GM18505 (cell line): ENCODE measurements at regions not wholly inside any gene's neighbourhood (a gene's known extent, or its start where the extent isn't known, plus 50 kb on each side); places are given as distances from the start of the nearest gene placed in this dataset.

Source experiments
- ATAC-seq: cut with Tn5 transposase; IDR thresholded peaks from one replicate; pipeline ENCODE4 v1.9.1; 2021; ENCODE audit not compliant: unreplicated experiment
- POLR2A ChIP-seq: IDR thresholded peaks from 4 replicates; pipeline ENCODE4 v1.6.1; 2011; ENCODE audit warnings: borderline replicate concordance; ENCODE audit not compliant: insufficient read depth, insufficient read length; ENCODE audit errors: extremely low read depth

DNA sequence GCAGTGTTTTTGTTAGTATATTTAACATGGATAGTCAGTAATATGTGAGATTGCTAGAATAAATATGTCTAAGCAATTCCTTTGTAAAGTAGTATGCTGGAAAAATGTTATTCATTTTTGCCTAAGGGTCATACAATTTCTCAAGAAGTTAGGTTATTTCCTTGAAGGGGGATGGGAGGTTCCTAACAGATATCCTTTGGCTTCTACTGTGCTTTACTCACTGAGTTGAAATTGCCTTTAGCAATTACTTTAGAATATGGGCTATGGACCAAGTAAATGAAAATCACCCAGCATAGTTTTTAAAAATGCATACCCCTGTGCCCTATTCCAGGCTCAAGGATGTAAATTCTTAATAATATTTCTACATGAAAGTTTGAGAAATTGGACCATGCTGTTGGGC, 1386.4 kb upstream of the SLC39A10 start:
- ATAC-seq, result no peak
- no peak for TF ChIP-seq POLR2A

DNA sequence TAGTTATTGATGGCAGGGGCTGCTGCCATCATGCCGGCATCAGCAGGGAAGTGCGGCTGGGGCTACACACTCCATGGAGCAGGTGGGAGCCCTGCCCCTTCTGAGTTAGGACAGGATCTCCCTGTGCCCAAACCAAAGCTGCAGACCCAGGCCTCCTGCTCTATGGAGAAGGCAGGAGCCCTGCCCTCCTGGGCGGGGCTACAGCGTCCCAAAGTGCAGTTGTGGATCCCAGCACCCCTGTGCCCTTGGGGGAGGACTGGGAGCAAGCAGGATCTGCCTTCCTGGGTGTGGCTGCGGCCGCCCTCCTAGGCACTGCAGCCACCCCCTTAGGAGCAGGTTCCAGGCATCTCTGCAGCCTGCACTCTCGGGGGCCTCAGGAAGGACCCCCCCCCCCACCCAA, 1392.4 kb upstream of the SLC39A10 start:
- TF ChIP-seq POLR2A, result no peak
- no peak for ATAC-seq

- TF ChIP-seq POLR2A, result no peak
- no peak for ATAC-seq
These were observed 1396.8 kb upstream of the SLC39A10 start for GRCh38 chr2:194260185-194260584.

DNA sequence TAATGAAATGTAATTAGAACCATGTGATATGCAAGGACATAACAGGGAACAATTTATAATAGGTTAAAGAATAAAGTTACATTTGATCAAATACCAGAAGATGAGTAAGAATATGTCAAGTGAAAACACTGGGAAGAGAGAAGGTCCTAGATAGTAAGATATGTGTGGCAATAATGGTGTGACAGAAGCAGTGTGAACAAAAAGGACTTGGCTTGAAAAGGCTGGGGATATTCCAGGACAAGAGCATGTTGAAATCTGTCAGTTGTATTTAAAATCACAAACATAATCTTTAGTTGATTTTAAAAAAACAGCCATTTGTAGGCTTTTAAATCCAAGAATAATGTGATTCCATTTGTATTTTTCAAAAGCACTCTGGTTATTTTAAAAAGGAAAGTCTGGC, 1399.9 kb upstream of the SLC39A10 start:
- TF ChIP-seq POLR2A, result no peak
- no peak for ATAC-seq

GRCh38 chr2:194253528-194254259, 1403.3 kb upstream of the SLC39A10 start:
- ATAC-seq, result no peak
- TF ChIP-seq POLR2A, result no peak

- TF ChIP-seq POLR2A, result no peak
- no peak for ATAC-seq
These were observed 1404.9 kb upstream of the SLC39A10 start for GRCh38 chr2:194252127-194252526.

GRCh38 chr2:194232600-194232999, 1424.4 kb upstream of the SLC39A10 start:
- ATAC-seq, result no peak
- TF ChIP-seq POLR2A, result no peak

GRCh38 chr2:194223218-194223617, 1433.8 kb upstream of the SLC39A10 start:
- no peak for TF ChIP-seq POLR2A
- ATAC-seq, result no peak

DNA sequence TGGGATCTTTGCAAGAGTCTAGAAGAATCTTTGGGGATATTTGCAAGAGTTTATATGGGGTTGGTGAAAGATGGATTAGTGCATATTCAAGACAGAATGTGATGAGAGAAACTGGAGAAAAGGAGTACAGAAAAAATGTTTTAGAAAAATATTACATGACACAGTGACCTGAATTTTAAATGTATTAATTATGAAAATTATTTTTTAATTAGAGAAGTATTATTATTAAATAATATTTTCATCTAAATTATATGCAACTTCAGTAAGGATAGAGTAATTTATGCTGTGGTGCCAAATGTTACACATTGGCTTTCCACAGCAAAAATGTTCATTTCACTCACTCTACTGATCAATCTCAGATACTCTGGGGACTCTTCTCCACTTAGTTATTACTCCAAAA, 1442.8 kb upstream of the SLC39A10 start:
- no peak for TF ChIP-seq POLR2A
- no peak for ATAC-seq

- no peak for TF ChIP-seq POLR2A
- no peak for ATAC-seq
These were observed 1451.3 kb upstream of the SLC39A10 start for GRCh38 chr2:194205568-194206227.

DNA sequence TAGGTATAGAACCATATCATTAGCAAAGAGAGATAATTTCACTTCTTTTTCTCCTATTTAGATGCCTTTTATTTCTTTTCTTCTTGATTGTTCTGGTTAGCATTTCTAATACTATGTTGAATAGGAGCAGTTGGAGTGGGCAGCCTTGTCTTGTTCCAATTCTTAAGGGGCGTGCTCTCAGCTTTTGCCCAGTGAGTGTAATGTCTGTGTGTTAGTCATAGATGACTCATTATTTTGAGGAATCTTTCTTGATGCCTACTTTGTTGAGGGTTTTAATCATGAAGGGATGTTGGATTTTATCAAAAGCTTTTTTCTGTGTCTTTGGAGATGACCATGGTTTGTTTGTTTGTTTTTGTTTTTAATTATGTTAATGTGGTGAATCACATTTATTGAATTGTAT, 1453.1 kb upstream of the SLC39A10 start:
- ATAC-seq, result no peak

GRCh38 chr2:194182888-194183287, 1474.1 kb upstream of the SLC39A10 start:
- no peak for ATAC-seq
- TF ChIP-seq POLR2A, result no peak

More for the DNA sequence above, 1453.1 kb upstream of the SLC39A10 start:
- no peak for TF ChIP-seq POLR2A

- no peak for ATAC-seq
- no peak for TF ChIP-seq POLR2A
These were observed 1480.9 kb upstream of the SLC39A10 start for GRCh38 chr2:194176134-194176533.

GRCh38 chr2:194166818-194167217, 1490.2 kb upstream of the SLC39A10 start:
- no peak for TF ChIP-seq POLR2A
- peak; percentile 95 for ATAC-seq
